CD4-positive, alpha-beta T cell treated with Interferon alpha-2 for 1 hour (primary cell): ENCODE measurements at regions not wholly inside any gene's neighbourhood (a gene's known extent, or its start where the extent isn't known, plus 50 kb on each side); places are given as distances from the start of the nearest gene placed in this dataset.

ENCODE experiments used
- DNase-seq, 2 donors: peaks; one replicate each; pipeline ENCODE4 v3.0.0-alpha.2; 2020 to 2022

DNA sequence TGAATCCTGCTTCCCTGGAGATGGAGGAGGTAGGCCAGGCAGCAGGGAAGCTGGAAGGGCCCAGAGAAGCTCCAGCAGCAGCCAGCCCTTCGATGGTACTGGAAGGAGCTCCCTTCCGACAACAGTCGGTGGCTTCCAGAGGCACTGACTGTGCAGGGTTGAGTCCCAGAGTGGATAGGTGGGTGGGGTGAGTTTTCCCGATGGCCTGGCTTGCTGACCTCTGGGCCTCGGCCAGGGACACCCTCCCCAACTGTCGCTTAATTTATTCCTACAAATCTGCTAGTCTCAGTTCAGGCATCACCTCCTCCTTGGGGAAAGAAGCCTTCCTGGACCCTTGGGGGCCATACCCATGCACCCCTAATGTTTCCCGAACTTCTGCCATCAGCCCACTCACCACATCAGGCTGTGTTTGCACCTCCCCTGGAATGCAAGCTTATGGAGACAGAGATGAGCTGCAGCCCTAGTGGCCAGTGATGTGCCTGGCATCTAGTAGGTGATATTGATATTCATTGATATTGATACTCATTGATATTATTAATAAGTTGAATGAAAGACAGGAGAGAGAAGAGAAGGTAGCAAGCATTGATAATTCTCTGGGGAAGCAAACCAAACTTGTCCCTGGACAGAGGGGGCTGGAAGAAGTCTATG lies 104.6 kb upstream of the BOD1 start:
- DNase-seq: no peak

DNA sequence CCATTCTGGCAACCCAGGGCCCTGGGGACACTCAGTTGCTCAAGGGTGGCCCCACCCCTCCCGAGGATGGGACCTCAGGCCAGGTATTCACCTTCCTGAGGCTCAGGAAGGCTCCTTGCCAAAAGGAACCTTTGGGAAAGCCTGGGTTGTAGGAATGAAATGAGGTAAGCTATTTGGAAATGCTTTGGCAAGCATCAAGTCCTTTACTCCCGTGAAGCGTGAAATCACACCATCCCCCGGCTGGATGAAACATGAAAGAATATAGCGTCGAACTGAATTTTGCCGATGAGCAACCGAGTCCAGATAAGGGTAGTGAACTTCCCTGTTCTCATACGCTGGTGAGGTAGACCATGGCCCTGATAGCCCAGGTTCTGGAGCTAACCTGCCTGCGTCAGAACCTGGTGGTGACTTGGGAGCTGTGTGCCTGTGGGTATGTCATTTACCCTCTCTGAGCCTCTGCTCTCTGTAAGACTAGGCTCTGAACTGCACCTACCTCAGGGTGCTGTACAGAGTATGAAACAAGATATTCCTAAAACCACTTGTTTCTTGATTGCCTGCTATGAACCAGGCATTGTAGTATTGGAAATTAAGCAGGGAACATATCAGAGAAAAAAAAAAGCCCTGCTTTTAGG lies 105.3 kb upstream of the BOD1 start:
- no peak for DNase-seq

- no peak for DNase-seq
These were observed 110.6 kb upstream of the BOD1 start for GRCh38 chr5:173726846-173727557.

DNA sequence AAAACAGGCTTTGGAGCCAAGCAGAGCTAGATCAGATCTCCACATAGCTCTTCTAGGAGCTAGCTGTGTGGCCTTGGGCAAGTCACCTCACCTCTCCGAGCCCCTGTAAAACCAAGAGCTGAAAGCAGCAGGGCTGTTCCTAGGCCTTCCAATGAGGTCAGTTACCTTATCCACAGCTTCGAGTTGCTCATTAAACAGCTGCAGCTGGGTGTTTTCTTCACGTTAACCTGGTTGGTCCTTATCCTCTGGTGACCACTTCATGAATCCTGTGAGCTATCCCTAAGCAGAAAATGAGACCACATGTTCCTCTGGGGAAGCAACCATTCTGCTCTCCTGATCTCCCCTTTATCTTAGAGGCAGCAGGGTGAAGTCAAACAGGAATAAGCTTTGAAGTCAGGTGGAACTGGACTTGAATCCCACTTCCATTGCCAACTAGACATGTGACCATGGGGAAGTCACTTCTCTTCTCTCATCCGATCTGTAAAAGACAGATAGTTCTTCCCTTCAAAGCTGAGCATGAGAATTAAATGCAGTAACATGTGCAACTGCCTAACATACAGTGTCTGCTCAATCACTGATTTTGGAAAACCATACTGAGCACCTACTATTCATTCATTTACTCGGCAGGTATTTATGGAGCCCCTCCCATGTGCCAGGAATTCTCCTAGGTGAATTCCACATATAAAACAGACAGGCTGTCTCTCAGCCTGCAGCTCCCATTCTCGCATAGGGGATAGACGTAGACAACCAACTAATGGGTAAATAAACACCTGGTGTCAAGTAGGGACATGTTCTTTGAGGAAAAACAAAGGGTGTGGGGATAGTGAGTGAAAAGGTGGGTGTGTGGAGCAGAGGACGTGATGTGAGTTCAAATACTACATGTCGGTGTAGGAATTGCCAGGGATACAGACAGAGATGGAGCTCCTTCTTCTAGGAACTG lies 111.7 kb upstream of the BOD1 start:
- no peak for DNase-seq

- no peak for DNase-seq
These were observed 112.8 kb upstream of the BOD1 start for GRCh38 chr5:173729079-173729765.

DNA sequence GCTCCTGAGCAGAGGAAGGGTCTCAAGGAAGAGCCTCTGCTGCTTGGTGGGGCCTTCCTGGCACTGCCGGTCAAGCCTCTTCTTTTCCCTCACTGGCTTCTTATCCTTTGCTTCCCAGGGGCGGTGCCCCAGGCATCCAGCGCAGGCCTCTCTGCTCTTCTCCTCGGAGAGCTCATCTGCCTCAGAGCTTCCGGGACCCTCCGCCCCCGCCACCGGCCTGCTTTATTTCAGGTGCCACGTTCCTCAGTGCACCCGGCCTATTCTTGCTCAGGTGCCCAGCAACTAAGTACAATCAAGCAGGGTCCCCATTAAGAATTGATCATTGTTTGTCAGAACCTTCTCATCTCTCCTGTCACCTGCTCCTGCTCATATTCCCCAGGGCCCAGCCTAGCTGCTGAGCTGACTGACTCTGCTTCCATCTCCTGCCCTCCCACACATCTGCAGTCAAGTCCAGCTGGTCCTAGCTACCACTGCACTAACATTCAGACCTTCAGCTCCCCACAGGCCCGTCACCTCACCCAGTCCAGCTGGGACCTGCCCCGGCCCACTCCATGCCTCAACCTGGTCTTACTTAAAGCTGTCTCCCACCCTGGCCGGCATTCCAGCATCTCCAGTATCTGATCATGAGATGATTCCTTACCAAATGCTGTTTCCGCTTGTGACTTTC lies 114.3 kb upstream of the BOD1 start:
- DNase-seq: no peak

DNA sequence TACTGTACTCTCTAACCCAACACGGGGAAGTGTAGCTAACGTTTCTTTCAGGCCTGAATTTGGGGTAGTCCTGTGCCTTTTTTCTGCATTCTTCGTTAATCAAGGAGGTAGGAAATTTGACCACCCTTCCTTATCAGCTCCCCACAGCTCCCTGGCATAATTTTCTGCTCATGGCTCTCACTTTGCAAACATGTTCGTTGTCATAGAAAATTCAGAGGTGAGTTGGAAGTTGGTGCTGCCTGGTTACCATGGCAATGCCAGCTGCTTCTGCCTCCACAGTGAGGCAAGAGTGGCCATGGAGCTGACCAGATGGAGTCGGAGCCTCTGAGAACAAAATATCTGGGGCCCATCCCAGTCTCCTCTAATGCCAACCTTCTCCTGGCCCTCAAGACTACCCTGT lies 116.6 kb upstream of the BOD1 start:
- no peak for DNase-seq

- DNase-seq: no peak
These were observed 117.0 kb upstream of the BOD1 start for GRCh38 chr5:173733425-173733824.

DNA sequence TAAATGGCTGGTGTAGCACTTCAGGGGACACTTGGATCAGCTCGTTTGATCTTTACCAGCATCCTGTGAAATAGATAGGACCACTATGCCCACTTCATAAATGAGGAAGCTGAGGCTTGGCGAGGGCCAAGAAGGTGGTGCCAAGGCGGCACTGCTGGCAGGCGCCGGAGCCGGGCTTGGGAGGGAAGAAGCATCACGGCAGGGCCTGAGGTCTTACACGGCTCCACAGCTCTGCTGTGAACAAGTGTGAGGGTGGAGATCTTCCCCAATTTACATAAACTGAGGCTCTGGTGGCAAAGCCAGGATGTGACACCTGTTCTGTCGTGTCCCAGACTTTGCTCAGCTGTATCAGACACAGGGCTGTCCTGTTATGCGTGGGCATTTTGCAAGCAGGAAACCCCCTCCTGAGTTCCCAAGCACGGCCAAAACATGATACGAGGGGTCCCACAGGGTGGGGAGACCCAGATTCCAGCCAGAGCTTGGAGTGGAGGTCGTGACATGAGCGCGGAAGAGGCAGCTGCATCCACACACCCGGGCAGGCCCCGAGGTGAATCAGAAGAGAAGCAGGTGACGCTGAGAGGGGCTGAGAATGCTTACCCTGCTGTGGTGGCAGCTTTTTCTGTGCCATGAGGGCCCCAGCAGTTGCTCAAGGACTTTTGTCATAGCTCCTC lies 117.5 kb upstream of the BOD1 start:
- peak in 1 of 2 donors; percentile 18 for DNase-seq

DNA sequence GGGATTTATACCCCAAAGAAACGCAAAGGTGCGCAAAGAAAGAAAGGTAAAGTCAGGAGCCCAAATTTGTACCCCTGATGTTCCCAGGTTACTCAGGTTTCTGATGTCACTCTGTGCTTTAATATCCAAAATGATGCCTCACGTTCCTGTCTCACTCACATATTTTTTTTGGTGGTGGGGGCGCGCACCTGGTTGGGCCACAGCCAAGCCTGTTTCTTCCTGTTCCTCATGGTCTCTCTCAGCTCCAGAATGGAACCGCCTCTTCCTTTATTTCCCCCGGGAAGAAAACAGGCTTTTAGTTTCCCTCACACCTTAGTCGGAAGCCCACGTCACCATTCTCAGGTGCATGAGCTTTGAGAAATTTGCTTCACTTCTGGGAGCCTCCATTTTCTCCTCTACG lies 118.3 kb upstream of the BOD1 start:
- DNase-seq: no peak

DNA sequence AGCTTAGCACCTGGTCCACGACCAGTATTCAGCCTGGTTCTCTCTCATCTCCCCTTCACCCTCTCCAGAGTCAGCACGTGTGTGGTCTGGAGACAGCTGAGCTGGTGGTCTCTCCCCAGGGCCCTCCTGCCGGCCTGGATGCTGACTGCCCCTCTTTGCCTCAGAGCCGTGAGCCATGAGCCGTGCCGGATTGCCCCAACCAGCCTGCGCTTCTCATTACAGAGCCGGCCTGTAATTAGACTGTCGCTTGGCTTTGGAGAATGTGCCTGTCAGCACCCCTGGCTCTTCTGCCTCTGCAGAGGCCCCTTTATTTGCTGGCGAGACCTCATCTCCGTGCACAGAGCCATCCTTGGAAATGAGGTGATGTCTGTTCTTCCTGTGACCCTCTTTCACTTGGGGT lies 118.7 kb upstream of the BOD1 start:
- no peak for DNase-seq

DNA sequence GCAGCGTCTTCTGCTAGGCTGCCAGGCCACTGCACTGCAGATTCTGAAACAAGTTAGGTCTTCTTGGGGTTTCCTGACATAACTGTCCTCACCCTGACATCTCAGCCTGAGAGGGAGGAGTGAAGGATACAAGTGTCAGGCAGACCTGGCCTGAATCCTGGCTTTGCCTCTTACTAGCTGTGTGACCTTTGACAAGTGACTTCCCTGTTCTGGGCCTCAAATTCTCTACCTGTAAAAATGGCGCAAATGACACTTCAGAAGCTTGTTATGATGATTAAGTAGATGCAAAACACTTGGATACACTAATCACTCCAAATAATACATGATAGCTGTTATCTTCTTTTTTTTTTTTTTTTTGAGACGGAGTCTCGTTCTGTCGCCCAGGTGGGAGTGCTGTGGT lies 119.2 kb upstream of the BOD1 start:
- no peak for DNase-seq

DNA sequence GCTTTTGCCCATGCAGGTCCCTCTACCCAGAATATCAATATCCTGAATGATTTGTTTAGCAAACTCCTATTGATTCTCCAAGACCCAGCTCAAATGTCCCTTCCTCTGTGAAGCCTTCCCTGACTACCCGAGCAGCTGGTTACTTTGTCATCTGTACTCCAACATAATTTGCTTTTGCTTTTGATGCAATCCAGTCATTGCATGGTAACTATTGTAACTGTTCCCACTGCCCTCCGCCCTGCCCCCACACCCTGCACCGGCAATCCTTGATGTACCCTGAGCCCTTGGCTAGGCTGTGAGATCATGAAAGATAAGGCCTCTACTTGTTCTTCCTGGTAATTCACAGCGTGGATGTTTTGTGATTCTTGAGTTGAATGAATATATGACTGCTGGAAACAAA lies 119.9 kb upstream of the BOD1 start:
- DNase-seq: no peak

DNA sequence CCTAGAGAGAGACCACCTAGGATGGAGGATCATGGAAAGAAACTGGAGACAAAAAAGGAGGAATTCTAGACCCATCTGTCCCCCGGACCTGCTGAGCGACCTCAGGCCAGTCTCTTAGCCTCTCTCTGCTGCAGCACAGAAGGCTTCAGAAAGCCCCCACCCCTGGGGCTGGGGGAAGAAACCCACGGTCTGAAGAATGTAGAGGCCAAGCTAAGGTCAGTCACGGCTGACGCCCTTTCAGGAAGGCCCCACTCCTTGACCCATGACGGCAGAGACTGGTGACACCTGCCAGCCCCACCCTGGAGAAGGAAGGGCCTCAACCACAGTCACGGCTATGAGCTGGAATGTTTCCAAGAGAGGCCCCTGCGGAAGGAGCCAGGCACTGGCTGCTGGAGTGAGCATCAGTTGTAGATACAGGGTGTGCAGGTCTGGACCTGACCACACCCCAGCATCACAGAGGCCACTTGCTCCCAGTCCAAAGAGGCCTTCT lies 120.5 kb upstream of the BOD1 start:
- DNase-seq: peak in 1 of 2 donors; percentile 47

GRCh38 chr5:173739741-173740140 lies 123.3 kb upstream of the BOD1 start:
- no peak for DNase-seq

DNA sequence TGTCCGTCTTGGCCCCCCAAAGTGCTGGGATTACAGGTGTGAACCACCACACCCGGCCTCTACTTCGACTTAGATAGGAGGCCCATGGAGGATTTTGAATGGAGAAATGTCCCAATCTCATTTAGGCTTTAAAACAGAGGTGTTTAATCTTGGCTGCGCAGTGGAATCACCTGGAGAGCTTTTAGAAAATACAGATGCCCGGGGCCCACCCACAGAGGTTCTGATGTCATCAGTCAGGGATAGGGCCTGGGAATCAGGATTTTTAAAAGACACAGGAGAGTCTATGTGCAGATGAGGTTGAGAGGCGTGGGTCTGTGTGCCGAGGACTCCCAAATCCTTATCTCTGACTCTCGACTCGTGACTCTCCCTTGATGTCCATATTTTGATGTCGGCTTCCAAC lies 124.0 kb upstream of the BOD1 start:
- no peak for DNase-seq

DNA sequence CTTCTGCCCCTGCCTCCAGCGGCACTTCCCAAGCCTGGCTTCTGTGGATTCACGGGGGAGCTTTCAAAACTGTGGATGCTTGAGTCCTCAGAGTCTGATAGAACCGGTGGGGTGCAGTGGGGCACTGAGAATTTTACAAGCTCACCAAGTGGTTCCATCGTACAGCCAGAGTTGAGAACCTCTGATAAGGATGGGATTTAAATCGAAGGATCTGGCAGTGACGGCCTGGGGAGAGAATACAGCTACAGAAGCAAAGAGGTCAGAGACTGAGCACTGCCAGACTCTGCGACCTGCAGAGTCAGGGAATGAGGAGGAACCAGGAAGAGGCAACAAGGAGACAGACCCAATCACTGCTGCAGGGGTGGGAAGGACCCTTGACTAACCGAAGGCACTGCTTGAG lies 124.6 kb upstream of the BOD1 start:
- no peak for DNase-seq

- DNase-seq: no peak
These were observed 125.4 kb upstream of the BOD1 start for GRCh38 chr5:173741729-173742431.

DNA sequence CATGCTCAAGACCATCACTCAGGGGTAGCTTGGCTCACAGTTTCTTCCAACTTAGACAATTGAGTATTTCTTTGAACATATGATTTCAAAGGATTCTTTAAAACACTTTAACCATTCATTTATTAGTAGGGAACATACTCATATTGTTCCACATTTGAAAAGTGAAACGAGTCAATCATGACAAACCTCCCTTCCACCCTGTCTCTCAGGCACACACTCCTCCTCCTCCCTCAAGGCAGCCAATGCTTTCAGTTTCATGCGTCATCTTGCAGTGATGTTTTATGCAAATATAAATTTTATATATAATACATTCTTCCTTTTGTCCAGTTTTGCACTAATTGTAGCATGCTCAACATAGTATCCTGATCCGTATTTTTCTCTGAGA lies 126.0 kb upstream of the BOD1 start:
- peak in 1 of 2 donors; percentile 22 for DNase-seq

GRCh38 chr5:173743641-173744343 lies 127.3 kb upstream of the BOD1 start:
- DNase-seq: no peak
